ENCODE measurements at regions not wholly inside any gene's neighbourhood (a gene's known extent, or its start where the extent isn't known, plus 50 kb on each side); places are given as distances from the start of the nearest gene placed in this dataset.

DNA sequence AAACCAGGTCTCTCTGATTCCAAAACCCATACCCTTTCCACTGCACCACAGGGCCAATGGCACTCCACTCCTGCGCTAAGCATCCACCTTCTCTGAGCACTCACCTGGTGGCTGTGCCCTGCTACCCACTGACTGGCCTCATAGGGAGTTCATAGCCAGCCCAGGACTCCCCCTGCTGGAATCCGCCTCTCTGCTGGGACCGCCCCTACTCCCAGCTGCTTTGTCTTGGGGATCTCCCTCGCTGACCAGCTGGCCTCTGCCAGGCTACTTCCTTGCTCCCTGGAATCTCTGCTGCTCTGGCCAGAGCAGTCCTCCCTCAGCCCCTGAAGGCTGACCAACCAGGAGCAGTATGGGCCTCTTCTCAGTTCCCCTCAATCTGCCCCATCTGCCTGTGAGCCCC, 129.7 kb downstream of the FAXC start:
- no peaks in the 10 kb centered on the region for H3K4me1 Mint-ChIP-seq (ENCODE audit: low read depth)
- TF ChIP-seq, protein P1, sequence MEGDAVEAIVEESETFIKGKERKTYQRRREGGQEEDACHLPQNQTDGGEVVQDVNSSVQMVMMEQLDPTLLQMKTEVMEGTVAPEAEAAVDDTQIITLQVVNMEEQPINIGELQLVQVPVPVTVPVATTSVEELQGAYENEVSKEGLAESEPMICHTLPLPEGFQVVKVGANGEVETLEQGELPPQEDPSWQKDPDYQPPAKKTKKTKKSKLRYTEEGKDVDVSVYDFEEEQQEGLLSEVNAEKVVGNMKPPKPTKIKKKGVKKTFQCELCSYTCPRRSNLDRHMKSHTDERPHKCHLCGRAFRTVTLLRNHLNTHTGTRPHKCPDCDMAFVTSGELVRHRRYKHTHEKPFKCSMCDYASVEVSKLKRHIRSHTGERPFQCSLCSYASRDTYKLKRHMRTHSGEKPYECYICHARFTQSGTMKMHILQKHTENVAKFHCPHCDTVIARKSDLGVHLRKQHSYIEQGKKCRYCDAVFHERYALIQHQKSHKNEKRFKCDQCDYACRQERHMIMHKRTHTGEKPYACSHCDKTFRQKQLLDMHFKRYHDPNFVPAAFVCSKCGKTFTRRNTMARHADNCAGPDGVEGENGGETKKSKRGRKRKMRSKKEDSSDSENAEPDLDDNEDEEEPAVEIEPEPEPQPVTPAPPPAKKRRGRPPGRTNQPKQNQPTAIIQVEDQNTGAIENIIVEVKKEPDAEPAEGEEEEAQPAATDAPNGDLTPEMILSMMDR (IDR thresholded peaks at IDR 0.05): no peak
- no peak for DNase-seq
- no peaks in the 10 kb centered on the region for H3K36me3 Mint-ChIP-seq (ENCODE audit: low read depth)
- no peak overlapping the region for H3K27ac Mint-ChIP-seq
- no peaks in the 10 kb centered on the region for H3K9me3 Mint-ChIP-seq
- no peak overlapping the region for H3K4me3 Mint-ChIP-seq
- no peaks in the 10 kb centered on the region; the same call in none of the 2 replicates for H3K27me3 Mint-ChIP-seq (ENCODE audit: insufficient read depth)

GRCh38 chr6:99216959-99217358, 132.5 kb downstream of the FAXC start:
- H3K4me3 Mint-ChIP-seq: no peak overlapping the region
- no peaks in the 10 kb centered on the region; the same call in none of the 2 replicates for H3K27me3 Mint-ChIP-seq (ENCODE audit: insufficient read depth)
- H3K36me3 Mint-ChIP-seq (ENCODE audit: low read depth): no peaks in the 10 kb centered on the region
- H3K27ac Mint-ChIP-seq: no peak overlapping the region
- TF ChIP-seq, protein P1 (IDR thresholded peaks at IDR 0.05): no peak
- no peak for DNase-seq
- H3K4me1 Mint-ChIP-seq (ENCODE audit: low read depth): no peaks in the 10 kb centered on the region
- peaks cover 2% of the 10 kb centered on the region; the same call in 1 of the 2 replicates for H3K9me3 Mint-ChIP-seq

GRCh38 chr6:99195986-99196655, 153.4 kb downstream of the FAXC start:
- Mint-ChIP-seq H3K36me3 (ENCODE audit: low read depth) (no peaks in the 10 kb centered on the region), H3K4me3 (no peak overlapping the region), H3K27me3 (ENCODE audit: insufficient read depth) (peaks cover 2% of the 10 kb centered on the region; the same call in 1 of the 2 replicates), H3K9me3 (peaks cover 12% of the 10 kb centered on the region), H3K4me1 (ENCODE audit: low read depth) (no peaks in the 10 kb centered on the region), H3K27ac (no peak overlapping the region)
- TF ChIP-seq, protein P1 (IDR thresholded peaks at IDR 0.05): no peak
- DNase-seq: no peak

DNA sequence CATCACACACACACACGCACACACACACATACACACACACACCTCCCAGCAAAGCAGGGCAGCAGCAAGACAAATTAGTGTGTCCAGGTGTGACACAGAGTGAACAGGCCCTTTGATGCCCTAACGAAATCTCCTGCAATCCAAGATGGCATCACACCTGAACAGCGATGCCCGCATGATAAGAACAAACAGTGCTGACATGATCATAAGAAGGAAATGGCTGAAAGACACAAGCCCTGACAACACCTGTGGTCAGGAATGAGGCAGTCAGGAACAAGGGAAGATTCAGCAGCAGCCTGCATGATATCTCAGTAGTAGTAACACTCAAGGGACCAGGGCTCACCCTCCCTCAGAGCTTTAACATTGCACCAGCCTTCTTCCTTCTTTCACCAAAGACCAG, 156.9 kb downstream of the FAXC start:
- Mint-ChIP-seq H3K9me3 (no peaks in the 10 kb centered on the region; the same call in 1 of the 2 replicates), H3K27ac (no peak overlapping the region), H3K36me3 (ENCODE audit: low read depth) (no peaks in the 10 kb centered on the region), H3K4me1 (ENCODE audit: low read depth) (no peaks in the 10 kb centered on the region), H3K27me3 (ENCODE audit: insufficient read depth) (peaks cover 2% of the 10 kb centered on the region; the same call in 1 of the 2 replicates), H3K4me3 (no peak overlapping the region)
- no peak for DNase-seq
- TF ChIP-seq, protein P1 (IDR thresholded peaks at IDR 0.05): no peak

DNA sequence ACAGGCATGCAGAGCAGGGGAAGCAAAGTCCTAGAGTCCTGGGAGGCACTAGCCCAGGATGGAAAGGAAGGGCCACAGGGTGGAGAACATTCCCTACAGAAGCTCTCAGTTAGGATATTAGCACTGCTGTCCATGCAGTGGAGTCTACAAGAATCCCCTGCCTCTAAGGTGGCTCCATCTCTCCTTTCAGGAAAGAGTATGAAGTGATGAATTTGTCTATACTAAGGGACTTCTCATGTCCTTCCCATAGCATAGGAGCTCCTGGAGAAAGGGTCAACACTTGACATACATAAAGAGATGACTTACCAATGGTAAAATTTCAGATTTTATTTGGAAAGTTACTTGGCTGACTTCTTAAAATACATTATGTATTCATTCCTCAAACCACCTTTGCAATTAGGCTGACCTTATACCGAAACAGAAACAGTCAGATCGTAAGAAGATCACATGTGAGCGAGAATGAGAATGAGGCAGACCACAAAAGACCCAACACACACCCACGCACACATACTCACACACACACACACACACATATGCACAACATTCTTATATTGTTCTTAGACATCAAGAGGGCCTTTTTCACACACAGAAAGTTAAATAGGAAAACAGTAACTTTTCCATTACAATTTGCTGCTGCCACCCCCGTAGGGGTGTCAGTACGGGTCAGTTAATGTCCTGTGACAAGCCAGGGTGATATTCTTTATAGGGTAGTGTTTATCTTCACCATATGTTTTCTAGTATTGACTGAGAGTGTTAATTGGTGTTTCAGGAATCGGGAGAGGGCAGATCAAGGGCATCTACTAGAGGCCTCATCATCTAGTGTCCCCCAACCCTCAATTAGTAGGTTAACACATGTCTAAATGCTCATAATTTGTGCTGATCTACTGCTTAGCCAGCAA, 159.4 kb downstream of the FAXC start:
- no peaks in the 10 kb centered on the region for H3K36me3 Mint-ChIP-seq (ENCODE audit: low read depth)
- H3K9me3 Mint-ChIP-seq: no peaks in the 10 kb centered on the region; the same call in 1 of the 2 replicates
- no peak for DNase-seq
- H3K4me3 Mint-ChIP-seq: no peak overlapping the region
- no peaks in the 10 kb centered on the region for H3K4me1 Mint-ChIP-seq (ENCODE audit: low read depth)
- no peak overlapping the region for H3K27ac Mint-ChIP-seq
- H3K27me3 Mint-ChIP-seq (ENCODE audit: insufficient read depth): peaks cover 2% of the 10 kb centered on the region; the same call in 1 of the 2 replicates
- TF ChIP-seq, protein P1 (IDR thresholded peaks at IDR 0.05): no peak
